SK-N-SH (cell line): ENCODE measurements at regions not wholly inside any gene's neighbourhood (a gene's known extent, or its start where the extent isn't known, plus 50 kb on each side); places are given as distances from the start of the nearest gene placed in this dataset.

Experiments
- CHD2 ChIP-seq: fragments of 150-350 bp; IDR thresholded peaks from 2 replicates; pipeline ENCODE4 v1.6.1; 2018; ENCODE audit warnings: low read length; ENCODE audit not compliant: partially characterized antibody
- JUND ChIP-seq: IDR thresholded peaks from 2 replicates; pipeline ENCODE4 v1.4.0; 2012
- MXI1 ChIP-seq: IDR thresholded peaks from 2 replicates; pipeline ENCODE4 v1.6.1; 2012; ENCODE audit warnings: mild to moderate bottlenecking, low read depth, low read length, improper control_type of control experiment
- RFX5 ChIP-seq: IDR thresholded peaks from 2 replicates; pipeline ENCODE4 v1.6.1; 2012; ENCODE audit warnings: mild to moderate bottlenecking, improper control_type of control experiment, low read length
- RXRA ChIP-seq: IDR thresholded peaks from 2 replicates; pipeline ENCODE4 v1.4.0; 2012; ENCODE audit warnings: low read depth, mild to moderate bottlenecking, borderline replicate concordance
- TAF1 ChIP-seq: IDR thresholded peaks from 2 replicates; pipeline ENCODE4 v1.6.1; 2012; ENCODE audit warnings: low read depth, mild to moderate bottlenecking, low read length, moderate library complexity, borderline replicate concordance
- TF ChIP-seq, protein P1 (sequence below): fragments of 200-600 bp; sonication (generic); IDR thresholded peaks from 2 replicates; pipeline ENCODE4 v1.6.1; 2017; ENCODE audit warnings: antibody characterized with exemption, mild to moderate bottlenecking, moderate library complexity
- TF ChIP-seq, protein P2 (sequence below): IDR thresholded peaks from 2 replicates; pipeline ENCODE4 v1.6.1; 2012; ENCODE audit warnings: mild to moderate bottlenecking, low read depth, low read length, moderate library complexity

DNA sequence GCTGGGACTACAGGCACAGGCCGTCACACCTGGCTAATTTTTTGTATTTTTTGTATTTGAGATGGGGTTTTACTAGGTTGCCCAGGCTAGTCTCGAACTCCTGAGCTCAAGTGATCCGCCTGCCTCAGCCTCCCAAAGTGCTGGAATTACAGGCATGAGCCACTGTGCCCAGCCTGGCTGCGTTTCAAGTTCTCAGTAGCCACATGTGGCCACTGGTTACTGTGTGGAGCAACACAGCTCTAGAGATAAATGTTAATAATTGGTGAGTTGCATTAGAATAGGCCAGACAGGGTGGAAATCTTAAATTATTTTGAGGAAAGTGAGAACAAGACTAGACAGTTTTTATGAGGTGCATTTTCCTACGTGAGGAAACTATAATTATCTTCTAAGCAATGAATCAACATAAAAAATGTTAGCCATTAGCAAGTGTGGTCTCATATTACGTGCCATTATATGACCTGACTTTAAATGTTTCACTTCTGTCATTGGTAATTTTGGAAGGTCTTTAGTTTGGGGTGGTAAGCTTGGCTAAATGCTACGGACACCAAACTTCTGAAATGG is 129.6 kb downstream of the PLEKHG1 start:
- no peak for TF ChIP-seq RXRA
- TF ChIP-seq TAF1 = no peak
- TF ChIP-seq, protein P1, sequence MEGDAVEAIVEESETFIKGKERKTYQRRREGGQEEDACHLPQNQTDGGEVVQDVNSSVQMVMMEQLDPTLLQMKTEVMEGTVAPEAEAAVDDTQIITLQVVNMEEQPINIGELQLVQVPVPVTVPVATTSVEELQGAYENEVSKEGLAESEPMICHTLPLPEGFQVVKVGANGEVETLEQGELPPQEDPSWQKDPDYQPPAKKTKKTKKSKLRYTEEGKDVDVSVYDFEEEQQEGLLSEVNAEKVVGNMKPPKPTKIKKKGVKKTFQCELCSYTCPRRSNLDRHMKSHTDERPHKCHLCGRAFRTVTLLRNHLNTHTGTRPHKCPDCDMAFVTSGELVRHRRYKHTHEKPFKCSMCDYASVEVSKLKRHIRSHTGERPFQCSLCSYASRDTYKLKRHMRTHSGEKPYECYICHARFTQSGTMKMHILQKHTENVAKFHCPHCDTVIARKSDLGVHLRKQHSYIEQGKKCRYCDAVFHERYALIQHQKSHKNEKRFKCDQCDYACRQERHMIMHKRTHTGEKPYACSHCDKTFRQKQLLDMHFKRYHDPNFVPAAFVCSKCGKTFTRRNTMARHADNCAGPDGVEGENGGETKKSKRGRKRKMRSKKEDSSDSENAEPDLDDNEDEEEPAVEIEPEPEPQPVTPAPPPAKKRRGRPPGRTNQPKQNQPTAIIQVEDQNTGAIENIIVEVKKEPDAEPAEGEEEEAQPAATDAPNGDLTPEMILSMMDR = no peak
- TF ChIP-seq, protein P2, sequence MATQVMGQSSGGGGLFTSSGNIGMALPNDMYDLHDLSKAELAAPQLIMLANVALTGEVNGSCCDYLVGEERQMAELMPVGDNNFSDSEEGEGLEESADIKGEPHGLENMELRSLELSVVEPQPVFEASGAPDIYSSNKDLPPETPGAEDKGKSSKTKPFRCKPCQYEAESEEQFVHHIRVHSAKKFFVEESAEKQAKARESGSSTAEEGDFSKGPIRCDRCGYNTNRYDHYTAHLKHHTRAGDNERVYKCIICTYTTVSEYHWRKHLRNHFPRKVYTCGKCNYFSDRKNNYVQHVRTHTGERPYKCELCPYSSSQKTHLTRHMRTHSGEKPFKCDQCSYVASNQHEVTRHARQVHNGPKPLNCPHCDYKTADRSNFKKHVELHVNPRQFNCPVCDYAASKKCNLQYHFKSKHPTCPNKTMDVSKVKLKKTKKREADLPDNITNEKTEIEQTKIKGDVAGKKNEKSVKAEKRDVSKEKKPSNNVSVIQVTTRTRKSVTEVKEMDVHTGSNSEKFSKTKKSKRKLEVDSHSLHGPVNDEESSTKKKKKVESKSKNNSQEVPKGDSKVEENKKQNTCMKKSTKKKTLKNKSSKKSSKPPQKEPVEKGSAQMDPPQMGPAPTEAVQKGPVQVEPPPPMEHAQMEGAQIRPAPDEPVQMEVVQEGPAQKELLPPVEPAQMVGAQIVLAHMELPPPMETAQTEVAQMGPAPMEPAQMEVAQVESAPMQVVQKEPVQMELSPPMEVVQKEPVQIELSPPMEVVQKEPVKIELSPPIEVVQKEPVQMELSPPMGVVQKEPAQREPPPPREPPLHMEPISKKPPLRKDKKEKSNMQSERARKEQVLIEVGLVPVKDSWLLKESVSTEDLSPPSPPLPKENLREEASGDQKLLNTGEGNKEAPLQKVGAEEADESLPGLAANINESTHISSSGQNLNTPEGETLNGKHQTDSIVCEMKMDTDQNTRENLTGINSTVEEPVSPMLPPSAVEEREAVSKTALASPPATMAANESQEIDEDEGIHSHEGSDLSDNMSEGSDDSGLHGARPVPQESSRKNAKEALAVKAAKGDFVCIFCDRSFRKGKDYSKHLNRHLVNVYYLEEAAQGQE = no peak
- no peak for TF ChIP-seq MXI1
- TF ChIP-seq JUND = no peak
- TF ChIP-seq RFX5 = no peak
- TF ChIP-seq CHD2 = no peak
